Mesenchymal stem cell (in vitro differentiated cells and primary cell): ENCODE measurements at regions not wholly inside any gene's neighbourhood (a gene's known extent, or its start where the extent isn't known, plus 50 kb on each side); places are given as distances from the start of the nearest gene placed in this dataset.

ENCODE experiments used
- DNase-seq: peaks from one replicate; pipeline ENCODE4 v3.0.0-alpha.2; 2013
- H2AFZ ChIP-seq: one replicate; pipeline ENCODE4 v1.6.1; 2013; ENCODE audit warnings: low read depth, mild to moderate bottlenecking, control low read depth, inconsistent platforms, low read length, moderate library complexity
- H2AK5ac ChIP-seq: 2 replicates; pipeline ENCODE4 v1.6.1; 2013; ENCODE audit warnings: low read length, moderate library complexity, mild to moderate bottlenecking, inconsistent platforms; ENCODE audit not compliant: severe bottlenecking
- H2BK120ac ChIP-seq: one replicate; pipeline ENCODE4 v1.6.1; 2013; ENCODE audit warnings: low read depth, mild to moderate bottlenecking, inconsistent platforms, low read length, moderate library complexity
- H2BK12ac ChIP-seq, 2 experiments: one replicate each; pipeline ENCODE4 v1.6.1; 2013; ENCODE audit warnings: inconsistent platforms in 2 of 2, low read length in 2 of 2, mild to moderate bottlenecking in 2 of 2, moderate library complexity in 2 of 2, control low read depth in 1 of 2
- H2BK15ac ChIP-seq: one replicate; pipeline ENCODE4 v1.6.1; 2013; ENCODE audit warnings: mild to moderate bottlenecking, low read depth, inconsistent platforms; ENCODE audit not compliant: poor library complexity, severe bottlenecking
- H2BK5ac ChIP-seq: 2 replicates; pipeline ENCODE4 v1.6.1; 2013; ENCODE audit warnings: low read depth, mild to moderate bottlenecking, low read length, control low read depth, inconsistent platforms; ENCODE audit not compliant: poor library complexity, severe bottlenecking
- H3K14ac ChIP-seq, 2 experiments: one replicate each; pipeline ENCODE4 v1.6.1; 2013; ENCODE audit warnings: inconsistent platforms in 2 of 2, low read length in 2 of 2, control low read depth in 1 of 2, mild to moderate bottlenecking in 1 of 2, moderate library complexity in 1 of 2
- H3K18ac ChIP-seq, 2 experiments: one replicate each; pipeline ENCODE4 v1.6.1; 2013; ENCODE audit warnings: inconsistent platforms in 2 of 2, low read length in 2 of 2, control low read depth in 1 of 2, low read depth in 1 of 2, mild to moderate bottlenecking in 1 of 2
- H3K23ac ChIP-seq, 2 experiments: one replicate each; pipeline ENCODE4 v1.6.1; 2013; ENCODE audit warnings: inconsistent platforms in 2 of 2, low read length in 2 of 2, mild to moderate bottlenecking in 2 of 2, moderate library complexity in 2 of 2, control low read depth in 1 of 2
- H3K27ac ChIP-seq: 2 replicates; pipeline ENCODE4 v1.5.1; 2013; ENCODE audit warnings: mild to moderate bottlenecking, moderate library complexity, low read length, control low read depth, inconsistent platforms; ENCODE audit not compliant: poor library complexity, severe bottlenecking
- H3K27me3 ChIP-seq, 2 experiments: 2 replicates each; pipeline versions ENCODE4 v1.6.1 to v1.7.0; 2013; ENCODE audit warnings: low read length in 2 of 2, mild to moderate bottlenecking in 2 of 2, moderate library complexity in 2 of 2, control low read depth in 1 of 2, inconsistent platforms in 1 of 2; ENCODE audit not compliant: control insufficient read depth in 1 of 2, insufficient read depth in 1 of 2
- H3K36me3 ChIP-seq, 2 experiments: 2 replicates each; pipeline versions ENCODE4 v1.6.1 to v1.7.0; 2013; ENCODE audit warnings: low read length in 2 of 2, control low read depth in 1 of 2, inconsistent platforms in 1 of 2, low read depth in 1 of 2, mild to moderate bottlenecking in 1 of 2; ENCODE audit not compliant: insufficient read depth in 2 of 2, control insufficient read depth in 1 of 2
- H3K4ac ChIP-seq, 2 experiments: one replicate each; pipeline ENCODE4 v1.6.1; 2013; ENCODE audit warnings: inconsistent platforms in 2 of 2, low read length in 2 of 2, mild to moderate bottlenecking in 2 of 2, moderate library complexity in 2 of 2, control low read depth in 1 of 2, low read depth in 1 of 2
- H3K4me1 ChIP-seq: 2 replicates; pipeline ENCODE4 v1.6.1; 2013; ENCODE audit warnings: low read depth, low read length, control low read depth; ENCODE audit not compliant: control insufficient read depth, insufficient read depth
- H3K4me2 ChIP-seq: 2 replicates; pipeline ENCODE4 v1.6.1; 2013; ENCODE audit warnings: low read length, mild to moderate bottlenecking, inconsistent platforms; ENCODE audit not compliant: poor library complexity, severe bottlenecking
- H3K4me3 ChIP-seq, 2 experiments: 2 replicates each; pipeline versions ENCODE4 v1.5.1 to v1.7.0; 2013; ENCODE audit warnings: low read length in 2 of 2, mild to moderate bottlenecking in 2 of 2, control low read depth in 1 of 2, low read depth in 1 of 2; ENCODE audit not compliant: insufficient read depth in 1 of 2
- H3K79me1 ChIP-seq: replicated peaks from 2 replicates; pipeline ENCODE4 v1.6.1; 2013; ENCODE audit warnings: mild to moderate bottlenecking, control low read depth, low read length, inconsistent platforms; ENCODE audit not compliant: poor library complexity, severe bottlenecking
- H3K9ac ChIP-seq: 2 replicates; pipeline ENCODE4 v1.7.0; 2013; ENCODE audit warnings: mild to moderate bottlenecking, low read length, moderate library complexity
- H3K9me3 ChIP-seq: 2 replicates; pipeline ENCODE4 v1.7.0; 2013; ENCODE audit warnings: mild to moderate bottlenecking, low read length; ENCODE audit not compliant: control insufficient read depth
- H4K8ac ChIP-seq: one replicate; pipeline ENCODE4 v1.6.1; 2013; ENCODE audit warnings: inconsistent platforms, mild to moderate bottlenecking, low read length, moderate library complexity
- H4K91ac ChIP-seq: one replicate; pipeline ENCODE4 v1.6.1; 2013; ENCODE audit warnings: mild to moderate bottlenecking, low read length, inconsistent platforms
- WGBS: methylation state at CpG from one replicate; pipeline ENCODE4 v1.1.7; 2013; ENCODE audit warnings: mixed read lengths; 5-methylcytosine and 5-hydroxymethylcytosine counted together

GRCh38 chr6:2439082-2439481 is 193.7 kb upstream of the GMDS start:
- no peak for DNase-seq
- no peak overlapping the region for H3K14ac ChIP-seq
- no peak overlapping the region for H2BK120ac ChIP-seq
- H4K8ac ChIP-seq, result no peak overlapping the region
- no peak overlapping the region for H4K91ac ChIP-seq
- no peak overlapping the region for H2AFZ ChIP-seq
- H3K4me2 ChIP-seq, result no peak overlapping the region
- no peaks in the 10 kb centered on the region for H3K79me1 ChIP-seq
- H3K4me1 ChIP-seq, result peaks cover 10% of the 10 kb centered on the region
- WGBS, result 67% methylated on average over 1 of the region's 2 CpGs
- no peaks in the 10 kb centered on the region for H3K9me3 ChIP-seq
- no peak overlapping the region for H3K4ac ChIP-seq
- no peak overlapping the region for H2AK5ac ChIP-seq
- no peak overlapping the region for H2BK12ac ChIP-seq
- no peak overlapping the region for H3K4me3 ChIP-seq
- no peak overlapping the region for H2BK15ac ChIP-seq
- no peak overlapping the region for H2BK5ac ChIP-seq
- H3K27ac ChIP-seq, result no peak overlapping the region
- H3K36me3 ChIP-seq, result no peaks in the 10 kb centered on the region
- no peak overlapping the region for H3K23ac ChIP-seq
- H3K27me3 ChIP-seq, result no peaks in the 10 kb centered on the region
- no peak overlapping the region for H3K18ac ChIP-seq
- no peak overlapping the region for H3K9ac ChIP-seq

- H3K27ac ChIP-seq, result no peak overlapping the region
- no peaks in the 10 kb centered on the region for H3K9me3 ChIP-seq
- H2AFZ ChIP-seq, result no peak overlapping the region
- no peak overlapping the region for H3K23ac ChIP-seq
- 83% methylated on average over 20 of the region's 23 CpGs for WGBS
- no peak overlapping the region for H3K18ac ChIP-seq
- no peak overlapping the region for H4K91ac ChIP-seq
- peaks cover 26% of the 10 kb centered on the region for H3K4me1 ChIP-seq
- no peak for DNase-seq
- H3K79me1 ChIP-seq, result no peaks in the 10 kb centered on the region
- H3K36me3 ChIP-seq, result no peaks in the 10 kb centered on the region
- no peak overlapping the region for H3K14ac ChIP-seq
- no peak overlapping the region for H2BK12ac ChIP-seq
- H3K27me3 ChIP-seq, result no peaks in the 10 kb centered on the region
- peak overlapping the region; percentile 20 for H2AK5ac ChIP-seq
- H3K9ac ChIP-seq, result no peak overlapping the region
- no peak overlapping the region for H4K8ac ChIP-seq
- no peak overlapping the region for H3K4me3 ChIP-seq
- no peak overlapping the region for H2BK120ac ChIP-seq
- no peak overlapping the region for H2BK15ac ChIP-seq
- H3K4ac ChIP-seq, result no peak overlapping the region
- no peak overlapping the region for H2BK5ac ChIP-seq
- no peak overlapping the region for H3K4me2 ChIP-seq
Observed at GRCh38 chr6:2436410-2437154, 191.2 kb upstream of the GMDS start.

- H2BK5ac ChIP-seq, result no peak overlapping the region
- no peak overlapping the region for H3K4ac ChIP-seq
- H4K91ac ChIP-seq, result no peak overlapping the region
- H3K79me1 ChIP-seq, result no peaks in the 10 kb centered on the region
- no peak overlapping the region for H3K4me3 ChIP-seq
- no peaks in the 10 kb centered on the region for H3K9me3 ChIP-seq
- H2BK15ac ChIP-seq, result no peak overlapping the region
- no peak overlapping the region for H4K8ac ChIP-seq
- H2AK5ac ChIP-seq, result peak overlapping the region; percentile 84
- no peaks in the 10 kb centered on the region for H3K27me3 ChIP-seq
- no peak overlapping the region for H2BK120ac ChIP-seq
- no peak overlapping the region for H3K27ac ChIP-seq
- no peak overlapping the region for H2BK12ac ChIP-seq
- no peak overlapping the region for H2AFZ ChIP-seq
- H3K36me3 ChIP-seq, result no peaks in the 10 kb centered on the region
- H3K18ac ChIP-seq, result no peak overlapping the region
- H3K9ac ChIP-seq, result no peak overlapping the region
- H3K14ac ChIP-seq, result no peak overlapping the region
- 89% methylated on average over 7 of the region's 9 CpGs for WGBS
- no peak overlapping the region for H3K23ac ChIP-seq
- peaks cover 26% of the 10 kb centered on the region for H3K4me1 ChIP-seq
- no peak for DNase-seq
- no peak overlapping the region for H3K4me2 ChIP-seq
Observed at GRCh38 chr6:2435323-2435722, 189.9 kb upstream of the GMDS start.

GRCh38 chr6:2434912-2435311 is 189.5 kb upstream of the GMDS start:
- H3K9ac ChIP-seq, result no peak overlapping the region
- H2AK5ac ChIP-seq, result peak overlapping the region; percentile 84
- H2BK120ac ChIP-seq, result no peak overlapping the region
- no peak overlapping the region for H3K27ac ChIP-seq
- H3K4ac ChIP-seq, result no peak overlapping the region
- no peak overlapping the region for H4K91ac ChIP-seq
- H3K23ac ChIP-seq, result no peak overlapping the region
- H3K79me1 ChIP-seq, result no peaks in the 10 kb centered on the region
- no peak for DNase-seq
- H2BK12ac ChIP-seq, result no peak overlapping the region
- H4K8ac ChIP-seq, result no peak overlapping the region
- no peaks in the 10 kb centered on the region for H3K27me3 ChIP-seq
- no peak overlapping the region for H2BK15ac ChIP-seq
- H3K4me3 ChIP-seq, result no peak overlapping the region
- no peaks in the 10 kb centered on the region for H3K9me3 ChIP-seq
- H3K18ac ChIP-seq, result no peak overlapping the region
- no peak overlapping the region for H3K4me2 ChIP-seq
- H3K4me1 ChIP-seq, result peaks cover 26% of the 10 kb centered on the region
- H3K36me3 ChIP-seq, result no peaks in the 10 kb centered on the region
- H2AFZ ChIP-seq, result no peak overlapping the region
- WGBS, result 80% methylated on average over 6 of the region's 6 CpGs
- no peak overlapping the region for H2BK5ac ChIP-seq
- H3K14ac ChIP-seq, result no peak overlapping the region
